ENCODE measurements at regions not wholly inside any gene's neighbourhood (a gene's known extent, or its start where the extent isn't known, plus 50 kb on each side); places are given as distances from the start of the nearest gene placed in this dataset.

- no peaks in the 10 kb centered on the region for H3K9me3 ChIP-seq (ENCODE audit: control insufficient read depth, low read depth, low read length)
- Mint-ChIP-seq H3K27me3 (ENCODE audit: low read depth) (no peaks in the 10 kb centered on the region), H3K9me3 (peaks cover 2 to 5% of the 10 kb centered on the region in 2 experiments; a peak in 3 of 5 replicates), H3K27ac (no peak overlapping the region), H3K36me3 (ENCODE audit: insufficient read depth in 1 of 3, low read depth in 3 of 3) (peaks cover 0 to 9% (median 0%) of the 10 kb centered on the region in 3 experiments; a peak in 3 of 7 replicates), H3K4me3 (no peak overlapping the region), H3K4me1 (peaks cover 0 to 2% of the 10 kb centered on the region in 2 experiments; a peak in 1 of 4 replicates)
- H2BK20ac ChIP-seq (ENCODE audit: low read depth, low read length, poor library complexity, severe bottlenecking) = no peak overlapping the region
- TF ChIP-seq CTCF (conservative IDR thresholded peaks at IDR 0.05) = no peak
- no CpG with 5 or more reads among the region's 1 CpG for WGBS (ENCODE audit: extremely low coverage, insufficient read length, low lambda C conversion rate)
- no peak overlapping the region for H3K14ac ChIP-seq (ENCODE audit: insufficient read depth, low read length)
- H3K18ac ChIP-seq (ENCODE audit: insufficient read length, low read depth, low read length) = no peak overlapping the region
- no peak overlapping the region for H4K91ac ChIP-seq (ENCODE audit: insufficient read length, low read depth, low read length)
- no peak overlapping the region for H2AFZ ChIP-seq (ENCODE audit: low read length)
- H4K5ac ChIP-seq (ENCODE audit: insufficient read length, low read depth, low read length) = no peak overlapping the region
- no peak overlapping the region for H3K23ac ChIP-seq (ENCODE audit: insufficient read length, low read depth, low read length)
- H3K4ac ChIP-seq (ENCODE audit: low read depth, low read length) = no peak overlapping the region
- DNase-seq = no peak
- H2AK5ac ChIP-seq (ENCODE audit: insufficient read length, low read length) = no peak overlapping the region
- no peak overlapping the region for H3K4me2 ChIP-seq (ENCODE audit: insufficient read depth, insufficient read length, low read length)
- no peaks in the 10 kb centered on the region for H3K23me2 ChIP-seq (ENCODE audit: insufficient read length, low read depth, low read length, poor library complexity, severe bottlenecking)
- H3K4me1 ChIP-seq (ENCODE audit: insufficient read depth, low read length) = no peaks in the 10 kb centered on the region
- H3K79me2 ChIP-seq (ENCODE audit: insufficient read depth, low read length) = no peaks in the 10 kb centered on the region
- no peaks in the 10 kb centered on the region for H3K27me3 ChIP-seq (ENCODE audit: insufficient read depth, low read length)
- H3K9ac ChIP-seq (ENCODE audit: extremely low read depth, insufficient read length, low read length) = no peak overlapping the region
- no peak overlapping the region for H2BK120ac ChIP-seq (ENCODE audit: low read depth, low read length, poor library complexity, severe bottlenecking)
- no peak overlapping the region for H4K8ac ChIP-seq (replicated peaks; ENCODE audit: insufficient read length, low read depth, low read length)
- H2BK5ac ChIP-seq (ENCODE audit: insufficient read length, low read length) = no peak overlapping the region
- no peaks in the 10 kb centered on the region for H4K20me1 ChIP-seq (ENCODE audit: control insufficient read depth, insufficient read depth, insufficient read length)
- no peak overlapping the region for H2BK12ac ChIP-seq (ENCODE audit: insufficient read length, low read depth, low read length)
- H3T11ph ChIP-seq (ENCODE audit: low read length) = no peak overlapping the region
- no peak overlapping the region for H3K27ac ChIP-seq (ENCODE audit: insufficient read length, low read depth, low read length)
- no peak overlapping the region for H3K56ac ChIP-seq (ENCODE audit: insufficient read length, low read depth, low read length)
- no peaks in the 10 kb centered on the region for H3K79me1 ChIP-seq (ENCODE audit: insufficient read depth, low read depth, low read length, poor library complexity, severe bottlenecking)
- no peak overlapping the region for H2BK15ac ChIP-seq (ENCODE audit: low read depth, low read length)
Measured at GRCh38 chr6:48893048-48893447, 570.0 kb downstream of the MMUT start.

Measured in H9 (cell line).